ENCODE measurements at regions not wholly inside any gene's neighbourhood (a gene's known extent, or its start where the extent isn't known, plus 50 kb on each side); places are given as distances from the start of the nearest gene placed in this dataset.
"Not testable (repeated sequence)": the region's sequence is repeated elsewhere in the genome, so short reads cannot be mapped to it uniquely, and the experiment has no call there.

GRCh38 chr2:111290370-111290769 lies 169.7 kb downstream of the BCL2L11 start:
- DNase-seq; ATAC-seq (ENCODE audit: poor library complexity); H3K9me3 Mint-ChIP-seq; H3K9me3 ChIP-seq (ENCODE audit: control insufficient read depth in 1 of 2, insufficient read depth in 1 of 2, low read length in 2 of 2); H3K36me3 ChIP-seq (ENCODE audit: insufficient read depth, low read length); H3K4me3 Mint-ChIP-seq; H3K27ac Mint-ChIP-seq; POLR2A ChIA-PET; CTCF ChIA-PET; H3K27me3 ChIP-seq (ENCODE audit: control insufficient read depth in 1 of 2, insufficient read depth in 2 of 2, low read length in 2 of 2); H3K36me3 Mint-ChIP-seq (ENCODE audit: low read depth); intact Hi-C loops (cut with DNase I, micrococcal nuclease); H3K27me3 Mint-ChIP-seq; H3K4me3 ChIP-seq (ENCODE audit: low read length); H3K27ac ChIP-seq (ENCODE audit: low read depth in 1 of 2, low read length in 2 of 2); H3K4me1 ChIP-seq (ENCODE audit: insufficient read depth, low read length); H3K4me1 Mint-ChIP-seq (ENCODE audit: low read depth): not testable (repeated sequence)

- intact Hi-C loops (cut with DNase I, micrococcal nuclease); H3K36me3 Mint-ChIP-seq (ENCODE audit: low read depth); H3K4me1 Mint-ChIP-seq (ENCODE audit: low read depth); H3K9me3 ChIP-seq (ENCODE audit: control insufficient read depth in 1 of 2, insufficient read depth in 1 of 2, low read length in 2 of 2); POLR2A ChIA-PET; H3K27me3 Mint-ChIP-seq; H3K4me3 Mint-ChIP-seq; CTCF ChIA-PET; ATAC-seq (ENCODE audit: poor library complexity); DNase-seq; H3K36me3 ChIP-seq (ENCODE audit: insufficient read depth, low read length); H3K4me3 ChIP-seq (ENCODE audit: low read length); H3K27ac ChIP-seq (ENCODE audit: low read depth in 1 of 2, low read length in 2 of 2); H3K27ac Mint-ChIP-seq; H3K27me3 ChIP-seq (ENCODE audit: control insufficient read depth in 1 of 2, insufficient read depth in 2 of 2, low read length in 2 of 2); H3K9me3 Mint-ChIP-seq; H3K4me1 ChIP-seq (ENCODE audit: insufficient read depth, low read length): not testable (repeated sequence)
Measured at GRCh38 chr2:111291566-111291965, 170.9 kb downstream of the BCL2L11 start.

- POLR2A ChIA-PET; H3K9me3 Mint-ChIP-seq; CTCF ChIA-PET; H3K36me3 ChIP-seq (ENCODE audit: insufficient read depth, low read length); DNase-seq; H3K36me3 Mint-ChIP-seq (ENCODE audit: low read depth); H3K9me3 ChIP-seq (ENCODE audit: control insufficient read depth in 1 of 2, insufficient read depth in 1 of 2, low read length in 2 of 2); H3K4me3 Mint-ChIP-seq; intact Hi-C loops (cut with DNase I, micrococcal nuclease); H3K4me1 Mint-ChIP-seq (ENCODE audit: low read depth); H3K27ac ChIP-seq (ENCODE audit: low read depth in 1 of 2, low read length in 2 of 2); H3K27me3 Mint-ChIP-seq; ATAC-seq (ENCODE audit: poor library complexity); H3K27me3 ChIP-seq (ENCODE audit: control insufficient read depth in 1 of 2, insufficient read depth in 2 of 2, low read length in 2 of 2); H3K4me3 ChIP-seq (ENCODE audit: low read length); H3K4me1 ChIP-seq (ENCODE audit: insufficient read depth, low read length); H3K27ac Mint-ChIP-seq: not testable (repeated sequence)
Measured at GRCh38 chr2:111292232-111292968, 171.7 kb downstream of the BCL2L11 start.

- intact Hi-C loops (cut with DNase I, micrococcal nuclease); H3K27me3 ChIP-seq (ENCODE audit: control insufficient read depth in 1 of 2, insufficient read depth in 2 of 2, low read length in 2 of 2); H3K4me3 ChIP-seq (ENCODE audit: low read length); H3K4me3 Mint-ChIP-seq; H3K36me3 Mint-ChIP-seq (ENCODE audit: low read depth); H3K27ac Mint-ChIP-seq; H3K36me3 ChIP-seq (ENCODE audit: insufficient read depth, low read length); H3K27me3 Mint-ChIP-seq; H3K4me1 ChIP-seq (ENCODE audit: insufficient read depth, low read length); ATAC-seq (ENCODE audit: poor library complexity); H3K27ac ChIP-seq (ENCODE audit: low read depth in 1 of 2, low read length in 2 of 2); CTCF ChIA-PET; POLR2A ChIA-PET; H3K4me1 Mint-ChIP-seq (ENCODE audit: low read depth); H3K9me3 ChIP-seq (ENCODE audit: control insufficient read depth in 1 of 2, insufficient read depth in 1 of 2, low read length in 2 of 2); DNase-seq; H3K9me3 Mint-ChIP-seq: not testable (repeated sequence)
Measured at GRCh38 chr2:111294699-111295098, 174.0 kb downstream of the BCL2L11 start.

GRCh38 chr2:111296122-111296804 lies 175.5 kb downstream of the BCL2L11 start:
- H3K36me3 Mint-ChIP-seq (ENCODE audit: low read depth); H3K4me1 Mint-ChIP-seq (ENCODE audit: low read depth); H3K4me3 Mint-ChIP-seq; CTCF ChIA-PET; H3K36me3 ChIP-seq (ENCODE audit: insufficient read depth, low read length); ATAC-seq (ENCODE audit: poor library complexity); H3K27ac ChIP-seq (ENCODE audit: low read depth in 1 of 2, low read length in 2 of 2); H3K9me3 ChIP-seq (ENCODE audit: control insufficient read depth in 1 of 2, insufficient read depth in 1 of 2, low read length in 2 of 2); H3K27me3 Mint-ChIP-seq; intact Hi-C loops (cut with DNase I, micrococcal nuclease); H3K9me3 Mint-ChIP-seq; H3K27me3 ChIP-seq (ENCODE audit: control insufficient read depth in 1 of 2, insufficient read depth in 2 of 2, low read length in 2 of 2); H3K4me1 ChIP-seq (ENCODE audit: insufficient read depth, low read length); H3K4me3 ChIP-seq (ENCODE audit: low read length); H3K27ac Mint-ChIP-seq; DNase-seq; POLR2A ChIA-PET: not testable (repeated sequence)

GRCh38 chr2:111297128-111297527 lies 176.4 kb downstream of the BCL2L11 start:
- CTCF ChIA-PET; H3K27ac ChIP-seq (ENCODE audit: low read depth in 1 of 2, low read length in 2 of 2); H3K27ac Mint-ChIP-seq; H3K4me1 Mint-ChIP-seq (ENCODE audit: low read depth); H3K4me3 ChIP-seq (ENCODE audit: low read length); ATAC-seq (ENCODE audit: poor library complexity); H3K9me3 Mint-ChIP-seq; H3K4me3 Mint-ChIP-seq; H3K36me3 ChIP-seq (ENCODE audit: insufficient read depth, low read length); POLR2A ChIA-PET; intact Hi-C loops (cut with DNase I, micrococcal nuclease); H3K4me1 ChIP-seq (ENCODE audit: insufficient read depth, low read length); H3K36me3 Mint-ChIP-seq (ENCODE audit: low read depth); H3K27me3 ChIP-seq (ENCODE audit: control insufficient read depth in 1 of 2, insufficient read depth in 2 of 2, low read length in 2 of 2); H3K27me3 Mint-ChIP-seq; H3K9me3 ChIP-seq (ENCODE audit: control insufficient read depth in 1 of 2, insufficient read depth in 1 of 2, low read length in 2 of 2); DNase-seq: not testable (repeated sequence)

- H3K4me1 Mint-ChIP-seq (ENCODE audit: low read depth); H3K27ac Mint-ChIP-seq; CTCF ChIA-PET; H3K4me3 Mint-ChIP-seq; DNase-seq; H3K9me3 ChIP-seq (ENCODE audit: control insufficient read depth in 1 of 2, insufficient read depth in 1 of 2, low read length in 2 of 2); H3K27me3 ChIP-seq (ENCODE audit: control insufficient read depth in 1 of 2, insufficient read depth in 2 of 2, low read length in 2 of 2); H3K4me3 ChIP-seq (ENCODE audit: low read length); H3K4me1 ChIP-seq (ENCODE audit: insufficient read depth, low read length); H3K9me3 Mint-ChIP-seq; H3K27ac ChIP-seq (ENCODE audit: low read depth in 1 of 2, low read length in 2 of 2); H3K27me3 Mint-ChIP-seq; ATAC-seq (ENCODE audit: poor library complexity); H3K36me3 Mint-ChIP-seq (ENCODE audit: low read depth); POLR2A ChIA-PET; H3K36me3 ChIP-seq (ENCODE audit: insufficient read depth, low read length); intact Hi-C loops (cut with DNase I, micrococcal nuclease): not testable (repeated sequence)
Measured at GRCh38 chr2:111298927-111299326, 178.2 kb downstream of the BCL2L11 start.
